CD8-positive, alpha-beta memory T cell (primary cell): ENCODE measurements at regions not wholly inside any gene's neighbourhood (a gene's known extent, or its start where the extent isn't known, plus 50 kb on each side); places are given as distances from the start of the nearest gene placed in this dataset.

ENCODE experiments used
- CTCF ChIA-PET: fragments of 350-600 bp; sonication (Branson Sonifier 250); formaldehyde crosslinking; loops from one replicate; lab custom pipeline; 2021; ENCODE audit warnings: antibody characterized with exemption; lab: Charles Lee
- POLR2A ChIA-PET: fragments of 350-600 bp; sonication (Branson Sonifier 250); formaldehyde crosslinking; loops from one replicate; lab custom pipeline; 2021; ENCODE audit warnings: antibody characterized with exemption; lab: Charles Lee
- DNase-seq, 5 donors: peaks; one replicate each; pipeline versions ENCODE4 v3.0.0 to v3.0.0-alpha.2; 2020 to 2022; ENCODE audit warnings: mixed read lengths in 1 of 5
- H3K27ac ChIP-seq: one replicate; pipeline ENCODE4 v1.7.0; 2013; ENCODE audit warnings: low read depth, mild to moderate bottlenecking, low read length, moderate library complexity
- H3K27me3 ChIP-seq: 2 replicates; pipeline ENCODE4 v1.7.0; 2013; ENCODE audit warnings: low read length, mild to moderate bottlenecking; ENCODE audit not compliant: insufficient read depth, poor library complexity, severe bottlenecking
- H3K36me3 ChIP-seq: 2 replicates; pipeline ENCODE4 v1.7.0; 2013; ENCODE audit warnings: mild to moderate bottlenecking, low read length, moderate library complexity; ENCODE audit not compliant: insufficient read depth
- H3K4me1 ChIP-seq: 2 replicates; pipeline ENCODE4 v1.7.0; 2013; ENCODE audit warnings: mild to moderate bottlenecking, low read length, moderate library complexity; ENCODE audit not compliant: insufficient read depth
- H3K4me3 ChIP-seq: 2 replicates; pipeline ENCODE4 v1.7.0; 2013; ENCODE audit warnings: mild to moderate bottlenecking, low read length
- H3K9me3 ChIP-seq: 2 replicates; pipeline ENCODE4 v1.7.0; 2013; ENCODE audit warnings: mild to moderate bottlenecking, low read length
- H3K27ac Mint-ChIP-seq, 8 donors: one replicate each; pipeline ENCODE4 v1.8.0; 2020 to 2021; ENCODE audit warnings: mixed read lengths in 8 of 8, mild to moderate bottlenecking in 6 of 8, inconsistent platforms in 3 of 8, moderate library complexity in 3 of 8
- H3K27me3 Mint-ChIP-seq, 2 donors: one replicate each; pipeline ENCODE4 v1.8.0; 2020 to 2021; ENCODE audit warnings: mixed read lengths in 2 of 2, mild to moderate bottlenecking in 1 of 2, moderate library complexity in 1 of 2
- H3K36me3 Mint-ChIP-seq, 3 donors: one replicate each; pipeline ENCODE4 v1.8.0; 2020 to 2021; ENCODE audit warnings: mixed read lengths in 3 of 3, inconsistent platforms in 1 of 3, mild to moderate bottlenecking in 1 of 3
- H3K4me1 Mint-ChIP-seq, 3 donors: one replicate each; pipeline ENCODE4 v1.8.0; 2020 to 2021; ENCODE audit warnings: mixed read lengths in 3 of 3, inconsistent platforms in 1 of 3, mild to moderate bottlenecking in 1 of 3
- H3K4me3 Mint-ChIP-seq, 7 donors: one replicate each; pipeline ENCODE4 v1.8.0; 2020 to 2021; ENCODE audit warnings: mixed read lengths in 7 of 7, mild to moderate bottlenecking in 6 of 7, moderate library complexity in 4 of 7, inconsistent platforms in 2 of 7
- H3K9me3 Mint-ChIP-seq, 5 donors: one replicate each; pipeline ENCODE4 v1.8.0; 2020 to 2022; ENCODE audit warnings: mixed read lengths in 5 of 5, mild to moderate bottlenecking in 3 of 5, moderate library complexity in 2 of 5, inconsistent platforms in 1 of 5

DNA sequence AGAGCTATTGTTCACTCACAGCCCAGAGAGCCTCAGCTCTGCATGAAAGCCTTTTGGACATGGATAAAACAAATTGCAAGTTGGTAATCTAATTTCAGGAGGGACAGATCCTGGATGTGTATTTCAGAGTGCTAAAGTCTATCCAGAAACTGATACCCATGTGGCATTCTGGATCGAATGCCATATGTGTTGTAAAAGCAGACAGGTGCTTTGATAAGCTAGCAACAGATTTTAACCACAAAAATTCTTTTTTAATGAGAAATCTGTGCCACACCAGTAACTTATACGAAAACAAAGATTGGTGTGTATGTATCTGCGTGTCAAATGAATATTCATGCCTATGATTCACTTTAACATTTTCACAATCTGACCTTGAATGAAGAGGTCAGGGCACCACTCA is 936.6 kb upstream of the MAP3K7 start:
- POLR2A ChIA-PET, result no interaction called here
- no peak overlapping the region for H3K4me3 ChIP-seq

DNA sequence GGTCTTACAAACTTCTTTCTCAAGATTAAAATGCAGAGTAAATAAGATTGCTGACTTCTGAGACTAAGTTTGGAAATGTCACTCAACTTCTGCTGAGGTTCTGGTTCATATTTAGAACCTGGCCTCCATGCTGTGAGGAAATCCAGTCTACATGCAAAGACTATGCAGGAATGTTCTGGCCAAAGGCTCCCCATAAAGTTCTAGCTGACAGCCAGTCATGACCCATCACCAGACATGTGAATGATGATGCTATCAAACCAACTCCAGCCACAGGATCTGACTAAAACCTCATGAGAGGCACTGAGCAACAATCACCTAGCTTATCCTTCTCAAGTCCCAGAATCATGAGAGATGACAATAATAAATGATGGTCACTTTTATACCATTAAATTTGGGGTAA is 935.1 kb upstream of the MAP3K7 start:
- Histone ChIP-seq H3K4me1 (no peaks in the 10 kb centered on the region), H3K36me3 (no peaks in the 10 kb centered on the region), H3K27ac (no peak overlapping the region), H3K4me3 (no peak overlapping the region), H3K27me3 (no peaks in the 10 kb centered on the region), H3K9me3 (no peaks in the 10 kb centered on the region)
- ChIA-PET CTCF (no interaction called here), POLR2A (no interaction called here)
- no peaks in the 10 kb centered on the region for H3K4me1 Mint-ChIP-seq
- no peak for DNase-seq
- H3K9me3 Mint-ChIP-seq, result peaks cover 0 to 10% (median 4%) of the 10 kb centered on the region in 5 donors
- H3K27me3 Mint-ChIP-seq, result no peaks in the 10 kb centered on the region
- H3K27ac Mint-ChIP-seq, result no peak overlapping the region
- H3K4me3 Mint-ChIP-seq, result no peak overlapping the region
- H3K36me3 Mint-ChIP-seq, result no peaks in the 10 kb centered on the region

More for the DNA sequence above, 936.6 kb upstream of the MAP3K7 start:
- Histone ChIP-seq H3K9me3 (no peaks in the 10 kb centered on the region), H3K27ac (no peak overlapping the region), H3K36me3 (no peaks in the 10 kb centered on the region), H3K27me3 (no peaks in the 10 kb centered on the region), H3K4me1 (no peaks in the 10 kb centered on the region)
- Mint-ChIP-seq H3K36me3 (no peaks in the 10 kb centered on the region), H3K27ac (no peak overlapping the region), H3K4me3 (no peak overlapping the region), H3K27me3 (no peaks in the 10 kb centered on the region), H3K9me3 (peaks cover under 1 to 10% (median 4%) of the 10 kb centered on the region in 5 donors), H3K4me1 (no peaks in the 10 kb centered on the region)
- CTCF ChIA-PET, result no interaction called here
- no peak for DNase-seq

DNA sequence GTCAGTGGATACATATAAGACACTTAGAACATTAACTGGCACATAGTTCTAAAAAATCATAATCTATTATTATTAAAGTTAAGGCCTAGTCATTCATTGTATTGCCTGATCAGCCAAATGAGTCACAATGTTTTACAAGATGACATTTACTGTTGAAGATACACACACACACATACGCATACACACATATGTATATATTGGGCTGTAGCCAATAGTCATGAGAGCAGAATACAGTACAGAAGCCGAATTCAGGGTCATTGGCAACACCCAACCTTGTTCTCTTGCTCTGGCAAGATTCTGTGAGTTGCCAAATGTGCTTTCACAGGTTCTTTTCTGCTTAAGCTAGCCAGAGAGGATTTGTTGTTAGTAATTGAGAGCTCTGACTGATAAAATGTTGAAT is 922.8 kb upstream of the MAP3K7 start:
- CTCF ChIA-PET, result no interaction called here
- H3K4me1 ChIP-seq, result no peaks in the 10 kb centered on the region
- Mint-ChIP-seq H3K4me1 (no peaks in the 10 kb centered on the region), H3K9me3 (peaks cover 0 to 37% (median 4%) of the 10 kb centered on the region in 5 donors), H3K4me3 (no peak overlapping the region), H3K36me3 (no peaks in the 10 kb centered on the region), H3K27ac (no peak overlapping the region), H3K27me3 (no peaks in the 10 kb centered on the region)
- no peaks in the 10 kb centered on the region for H3K36me3 ChIP-seq
- H3K27ac ChIP-seq, result no peak overlapping the region
- POLR2A ChIA-PET, result no interaction called here
- DNase-seq, result no peak
- H3K4me3 ChIP-seq, result no peak overlapping the region
- no peaks in the 10 kb centered on the region for H3K9me3 ChIP-seq
- H3K27me3 ChIP-seq, result no peaks in the 10 kb centered on the region

DNA sequence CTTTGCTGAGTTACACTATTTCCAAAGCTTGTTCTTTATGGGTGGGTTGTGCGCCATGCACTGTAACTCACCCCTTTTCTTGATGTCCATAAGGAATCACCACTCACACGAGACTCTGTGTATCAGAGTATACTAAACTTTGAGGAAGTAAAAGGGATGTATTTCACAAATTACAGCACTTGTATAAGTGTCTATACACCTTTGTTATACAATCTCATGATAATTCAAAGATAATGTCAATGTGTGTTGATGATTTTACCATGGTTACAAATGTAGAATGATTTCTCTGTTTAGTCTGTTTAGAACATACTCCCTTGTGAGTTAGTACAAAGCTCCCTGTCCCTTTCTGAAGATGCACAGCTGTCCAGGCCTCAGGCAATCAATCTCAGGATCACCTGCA is 922.2 kb upstream of the MAP3K7 start:
- ChIA-PET POLR2A (no interaction called here), CTCF (no interaction called here)
- H3K36me3 Mint-ChIP-seq, result no peaks in the 10 kb centered on the region
- no peak overlapping the region for H3K27ac ChIP-seq
- no peak overlapping the region for H3K4me3 Mint-ChIP-seq
- peaks cover 0 to 40% (median 4%) of the 10 kb centered on the region in 5 donors for H3K9me3 Mint-ChIP-seq
- H3K9me3 ChIP-seq, result no peaks in the 10 kb centered on the region
- H3K36me3 ChIP-seq, result no peaks in the 10 kb centered on the region
- no peaks in the 10 kb centered on the region for H3K27me3 Mint-ChIP-seq
- H3K4me3 ChIP-seq, result no peak overlapping the region
- peak overlapping the region in 1 of 8 donors; percentile 23 for H3K27ac Mint-ChIP-seq
- DNase-seq, result no peak
- no peaks in the 10 kb centered on the region for H3K4me1 ChIP-seq
- no peaks in the 10 kb centered on the region for H3K4me1 Mint-ChIP-seq
- H3K27me3 ChIP-seq, result no peaks in the 10 kb centered on the region

DNA sequence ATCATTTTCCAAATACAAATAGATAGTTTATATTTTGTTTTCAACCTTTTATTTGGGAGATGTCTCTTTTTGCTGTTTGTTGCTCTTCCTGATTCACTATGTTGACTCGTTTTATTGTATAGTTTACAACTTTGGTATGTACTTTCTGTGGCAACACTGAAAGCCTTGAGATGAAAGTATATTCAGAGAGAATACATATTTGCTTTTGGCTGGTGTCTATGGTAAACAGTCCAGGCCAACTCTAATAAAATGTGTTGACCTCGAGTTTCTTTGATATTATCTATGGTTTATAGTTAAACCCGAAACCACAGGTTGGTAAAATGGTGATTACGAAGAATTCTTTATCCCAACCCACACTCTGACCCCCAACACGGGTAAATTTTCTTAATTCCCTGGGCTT is 919.6 kb upstream of the MAP3K7 start:
- H3K27ac Mint-ChIP-seq, result no peak overlapping the region
- ChIA-PET CTCF (no interaction called here), POLR2A (no interaction called here)
- Histone ChIP-seq H3K4me1 (no peaks in the 10 kb centered on the region), H3K27me3 (no peaks in the 10 kb centered on the region), H3K9me3 (no peaks in the 10 kb centered on the region), H3K36me3 (no peaks in the 10 kb centered on the region), H3K4me3 (no peak overlapping the region), H3K27ac (no peak overlapping the region)
- no peaks in the 10 kb centered on the region for H3K36me3 Mint-ChIP-seq
- H3K4me1 Mint-ChIP-seq, result no peaks in the 10 kb centered on the region
- DNase-seq, result no peak
- peaks cover 0 to 31% (median 6%) of the 10 kb centered on the region in 5 donors for H3K9me3 Mint-ChIP-seq
- no peak overlapping the region for H3K4me3 Mint-ChIP-seq
- H3K27me3 Mint-ChIP-seq, result no peaks in the 10 kb centered on the region

DNA sequence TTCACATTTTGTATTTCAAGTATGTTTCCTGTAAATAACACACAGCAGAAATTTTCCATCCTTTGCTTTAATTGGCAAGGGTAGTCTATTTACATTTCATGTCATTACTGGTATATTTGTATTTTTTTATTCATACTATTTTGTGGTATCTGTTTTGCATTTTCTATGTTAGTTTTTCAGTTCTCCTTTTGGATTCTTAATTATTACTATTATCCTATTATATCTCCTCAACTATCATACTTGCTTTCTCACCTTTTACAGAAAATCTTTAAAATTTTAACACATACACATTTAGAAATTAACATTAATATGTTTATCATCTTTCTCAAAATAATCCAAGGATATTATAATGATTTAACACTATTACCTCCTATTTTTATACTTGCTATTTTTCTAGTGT is 918.3 kb upstream of the MAP3K7 start:
- Histone ChIP-seq H3K36me3 (no peaks in the 10 kb centered on the region), H3K27ac (no peak overlapping the region), H3K4me1 (no peaks in the 10 kb centered on the region), H3K4me3 (no peak overlapping the region), H3K27me3 (no peaks in the 10 kb centered on the region), H3K9me3 (no peaks in the 10 kb centered on the region)
- H3K4me3 Mint-ChIP-seq, result no peak overlapping the region
- H3K9me3 Mint-ChIP-seq, result peaks cover 0 to 26% (median 6%) of the 10 kb centered on the region in 5 donors
- DNase-seq, result no peak
- H3K27me3 Mint-ChIP-seq, result no peaks in the 10 kb centered on the region
- POLR2A ChIA-PET, result no interaction called here
- no peaks in the 10 kb centered on the region for H3K4me1 Mint-ChIP-seq
- CTCF ChIA-PET, result no interaction called here
- H3K36me3 Mint-ChIP-seq, result no peaks in the 10 kb centered on the region
- H3K27ac Mint-ChIP-seq, result no peak overlapping the region

DNA sequence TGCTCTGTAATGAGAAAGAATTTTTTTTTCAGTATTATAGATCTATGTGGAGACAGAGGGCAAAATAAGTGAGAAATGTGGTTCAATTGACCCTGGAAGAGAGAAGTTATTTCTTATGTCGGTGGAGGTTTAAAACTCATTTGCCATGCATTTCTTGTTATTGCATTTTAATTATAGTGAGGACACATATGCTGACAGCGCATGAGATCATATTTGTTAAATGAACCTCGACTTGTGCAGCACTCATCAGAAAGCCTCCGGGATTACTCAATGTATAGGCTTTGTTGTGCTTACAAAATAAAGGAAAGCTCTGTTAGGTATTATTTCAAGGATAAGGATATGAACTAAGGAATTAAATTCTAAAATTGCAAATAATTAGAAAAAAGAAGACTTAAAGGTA is 915.1 kb upstream of the MAP3K7 start:
- no peaks in the 10 kb centered on the region for H3K27me3 ChIP-seq
- H3K27ac ChIP-seq, result no peak overlapping the region
- peaks cover 0 to 19% (median 2%) of the 10 kb centered on the region in 5 donors for H3K9me3 Mint-ChIP-seq
- DNase-seq, result no peak
- no peak overlapping the region for H3K4me3 Mint-ChIP-seq
- H3K4me1 ChIP-seq, result no peaks in the 10 kb centered on the region
- H3K9me3 ChIP-seq, result no peaks in the 10 kb centered on the region
- no peaks in the 10 kb centered on the region for H3K4me1 Mint-ChIP-seq
- ChIA-PET POLR2A (no interaction called here), CTCF (no interaction called here)
- no peaks in the 10 kb centered on the region for H3K36me3 ChIP-seq
- H3K27me3 Mint-ChIP-seq, result no peaks in the 10 kb centered on the region
- H3K36me3 Mint-ChIP-seq, result no peaks in the 10 kb centered on the region
- H3K27ac Mint-ChIP-seq, result no peak overlapping the region
- no peak overlapping the region for H3K4me3 ChIP-seq

DNA sequence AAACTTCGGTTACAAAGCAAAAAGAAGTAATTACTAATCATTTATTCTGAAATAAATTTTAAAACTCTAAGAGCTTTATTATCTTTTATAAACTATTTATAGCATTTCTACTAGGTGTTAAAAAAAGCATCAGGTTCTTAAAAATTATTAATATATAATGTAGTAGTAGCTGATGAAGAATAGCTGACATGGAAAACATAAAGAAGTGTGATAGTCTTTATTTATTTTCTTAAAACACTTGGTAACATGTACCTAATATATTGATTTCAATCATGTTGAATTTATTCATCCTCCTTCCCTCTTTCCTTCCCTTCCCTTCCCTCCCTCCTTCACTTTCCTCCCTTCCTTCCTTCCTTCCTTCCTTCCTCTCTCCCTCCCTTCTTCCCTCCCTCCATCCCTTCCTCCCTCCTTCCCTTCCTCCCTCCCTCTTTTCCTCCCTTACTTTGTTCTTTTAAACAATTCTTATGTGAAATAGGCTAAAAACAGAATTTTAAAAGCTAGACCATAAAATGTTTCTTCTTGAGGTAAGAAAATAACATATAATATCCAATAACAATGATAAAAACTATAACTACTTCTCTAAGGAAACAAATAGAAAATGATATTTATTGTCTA is 913.9 kb upstream of the MAP3K7 start:
- DNase-seq, result no peak
- Mint-ChIP-seq H3K9me3 (peaks cover 0 to 10% (median 2%) of the 10 kb centered on the region in 5 donors), H3K36me3 (no peaks in the 10 kb centered on the region), H3K27me3 (no peaks in the 10 kb centered on the region), H3K4me1 (no peaks in the 10 kb centered on the region), H3K27ac (no peak overlapping the region), H3K4me3 (no peak overlapping the region)
- Histone ChIP-seq H3K4me3 (no peak overlapping the region), H3K27me3 (no peaks in the 10 kb centered on the region), H3K36me3 (no peaks in the 10 kb centered on the region), H3K4me1 (no peaks in the 10 kb centered on the region), H3K27ac (no peak overlapping the region), H3K9me3 (no peaks in the 10 kb centered on the region)
- ChIA-PET CTCF (no interaction called here), POLR2A (no interaction called here)
